Mammary epithelial cell (primary cell): ENCODE measurements at regions not wholly inside any gene's neighbourhood (a gene's known extent, or its start where the extent isn't known, plus 50 kb on each side); places are given as distances from the start of the nearest gene placed in this dataset.

Source experiments
- EZH2 ChIP-seq: IDR thresholded peaks from 2 replicates; pipeline ENCODE4 v1.6.1; 2012; ENCODE audit warnings: low read length, inconsistent platforms, borderline replicate concordance
- TF ChIP-seq, protein P1 (sequence below), 2 donors: IDR thresholded peaks in 1 of 2; conservative IDR thresholded peaks in 1 of 2; 2 replicates each; pipeline ENCODE4 v1.5.1; 2011 to 2012; ENCODE audit warnings: inconsistent platforms in 2 of 2, low read length in 2 of 2, mild to moderate bottlenecking in 2 of 2, control low read depth in 1 of 2, low read depth in 1 of 2; ENCODE audit not compliant: insufficient read depth in 1 of 2; ENCODE audit errors: extremely low read depth in 1 of 2

DNA sequence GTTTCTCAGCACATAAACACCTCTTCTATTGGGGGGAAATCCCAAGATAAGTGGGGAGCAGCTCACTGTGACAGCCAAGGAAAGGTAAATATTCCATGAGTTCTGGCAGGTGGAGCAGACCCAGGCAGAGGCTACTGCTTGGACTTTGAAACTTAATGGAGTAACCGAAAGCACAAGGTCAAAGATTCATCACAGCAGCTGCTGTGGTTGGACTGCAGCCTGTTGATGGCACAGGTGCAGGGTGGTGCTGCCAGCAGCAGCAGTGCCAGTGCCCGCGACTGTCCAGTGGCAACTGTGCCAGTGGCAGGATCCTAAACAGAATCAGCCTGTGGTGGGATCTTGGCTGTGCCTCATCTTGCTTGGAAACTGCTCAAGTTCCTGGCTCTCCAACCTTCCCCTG lies 81.4 kb upstream of the ARID2 start:
- TF ChIP-seq, protein P1, sequence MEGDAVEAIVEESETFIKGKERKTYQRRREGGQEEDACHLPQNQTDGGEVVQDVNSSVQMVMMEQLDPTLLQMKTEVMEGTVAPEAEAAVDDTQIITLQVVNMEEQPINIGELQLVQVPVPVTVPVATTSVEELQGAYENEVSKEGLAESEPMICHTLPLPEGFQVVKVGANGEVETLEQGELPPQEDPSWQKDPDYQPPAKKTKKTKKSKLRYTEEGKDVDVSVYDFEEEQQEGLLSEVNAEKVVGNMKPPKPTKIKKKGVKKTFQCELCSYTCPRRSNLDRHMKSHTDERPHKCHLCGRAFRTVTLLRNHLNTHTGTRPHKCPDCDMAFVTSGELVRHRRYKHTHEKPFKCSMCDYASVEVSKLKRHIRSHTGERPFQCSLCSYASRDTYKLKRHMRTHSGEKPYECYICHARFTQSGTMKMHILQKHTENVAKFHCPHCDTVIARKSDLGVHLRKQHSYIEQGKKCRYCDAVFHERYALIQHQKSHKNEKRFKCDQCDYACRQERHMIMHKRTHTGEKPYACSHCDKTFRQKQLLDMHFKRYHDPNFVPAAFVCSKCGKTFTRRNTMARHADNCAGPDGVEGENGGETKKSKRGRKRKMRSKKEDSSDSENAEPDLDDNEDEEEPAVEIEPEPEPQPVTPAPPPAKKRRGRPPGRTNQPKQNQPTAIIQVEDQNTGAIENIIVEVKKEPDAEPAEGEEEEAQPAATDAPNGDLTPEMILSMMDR (conservative IDR thresholded peaks at IDR 0.05 in 1 of 2, IDR thresholded peaks at IDR 0.05 in 1 of 2; ENCODE audit: extremely low read depth in 1 of 2, insufficient read depth in 1 of 2, low read depth in 1 of 2, low read length in 2 of 2): no peak
- TF ChIP-seq EZH2: no peak
